Choroid plexus epithelial cell (primary cell): ENCODE measurements at regions not wholly inside any gene's neighbourhood (a gene's known extent, or its start where the extent isn't known, plus 50 kb on each side); places are given as distances from the start of the nearest gene placed in this dataset.
A peak's percentile ranks its signal among the peaks of the same experiment; 100 is the strongest.

Experiments
- DNase-seq: peaks from one replicate; pipeline ENCODE4 v3.0.0-alpha.2; 2010; ENCODE audit warnings: low read depth
- H3K4me3 ChIP-seq: 2 replicates; pipeline ENCODE4 v1.5.1; 2011; ENCODE audit warnings: low read depth, mild to moderate bottlenecking, control low read depth, low read length, moderate library complexity
- TF ChIP-seq, protein P1 (sequence below): conservative IDR thresholded peaks from 2 replicates; pipeline ENCODE4 v1.5.1; 2011; ENCODE audit warnings: low read depth, mild to moderate bottlenecking, control low read depth, inconsistent platforms, low read length, moderate library complexity

- TF ChIP-seq, protein P1, sequence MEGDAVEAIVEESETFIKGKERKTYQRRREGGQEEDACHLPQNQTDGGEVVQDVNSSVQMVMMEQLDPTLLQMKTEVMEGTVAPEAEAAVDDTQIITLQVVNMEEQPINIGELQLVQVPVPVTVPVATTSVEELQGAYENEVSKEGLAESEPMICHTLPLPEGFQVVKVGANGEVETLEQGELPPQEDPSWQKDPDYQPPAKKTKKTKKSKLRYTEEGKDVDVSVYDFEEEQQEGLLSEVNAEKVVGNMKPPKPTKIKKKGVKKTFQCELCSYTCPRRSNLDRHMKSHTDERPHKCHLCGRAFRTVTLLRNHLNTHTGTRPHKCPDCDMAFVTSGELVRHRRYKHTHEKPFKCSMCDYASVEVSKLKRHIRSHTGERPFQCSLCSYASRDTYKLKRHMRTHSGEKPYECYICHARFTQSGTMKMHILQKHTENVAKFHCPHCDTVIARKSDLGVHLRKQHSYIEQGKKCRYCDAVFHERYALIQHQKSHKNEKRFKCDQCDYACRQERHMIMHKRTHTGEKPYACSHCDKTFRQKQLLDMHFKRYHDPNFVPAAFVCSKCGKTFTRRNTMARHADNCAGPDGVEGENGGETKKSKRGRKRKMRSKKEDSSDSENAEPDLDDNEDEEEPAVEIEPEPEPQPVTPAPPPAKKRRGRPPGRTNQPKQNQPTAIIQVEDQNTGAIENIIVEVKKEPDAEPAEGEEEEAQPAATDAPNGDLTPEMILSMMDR: no peak
- no peak overlapping the region for H3K4me3 ChIP-seq
- DNase-seq: no peak
Measured at GRCh38 chr9:107660976-107661375, 171.4 kb upstream of the KLF4 start.

DNA sequence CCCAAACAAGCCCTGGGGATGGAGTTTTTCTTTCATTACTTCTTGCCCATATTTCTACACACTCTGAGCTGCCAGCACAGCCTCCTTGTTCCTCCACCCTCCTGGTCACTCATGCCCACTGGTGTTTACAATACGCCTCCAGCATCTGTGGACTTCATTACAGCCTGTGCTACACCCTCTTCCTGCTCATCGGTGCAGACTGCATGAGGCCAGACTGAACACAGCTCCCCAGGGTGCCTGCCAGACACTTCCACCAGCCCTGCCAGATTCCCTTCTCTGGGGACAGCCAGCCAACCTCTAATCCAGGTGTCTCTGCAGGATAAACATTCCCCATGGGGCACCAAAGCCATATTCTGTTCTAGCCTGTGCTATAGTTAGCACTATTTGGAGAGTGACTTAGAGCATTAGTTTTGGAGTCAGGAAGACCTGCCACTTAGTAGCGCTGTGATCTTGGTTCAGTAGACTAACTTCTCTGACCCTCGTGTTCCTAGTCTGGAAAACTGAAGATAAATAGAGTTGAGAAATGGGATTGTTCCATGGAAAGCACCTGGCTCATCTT is 163.8 kb upstream of the KLF4 start:
- no peak overlapping the region for H3K4me3 ChIP-seq
- no peak for DNase-seq
- TF ChIP-seq, protein P1: no peak

DNA sequence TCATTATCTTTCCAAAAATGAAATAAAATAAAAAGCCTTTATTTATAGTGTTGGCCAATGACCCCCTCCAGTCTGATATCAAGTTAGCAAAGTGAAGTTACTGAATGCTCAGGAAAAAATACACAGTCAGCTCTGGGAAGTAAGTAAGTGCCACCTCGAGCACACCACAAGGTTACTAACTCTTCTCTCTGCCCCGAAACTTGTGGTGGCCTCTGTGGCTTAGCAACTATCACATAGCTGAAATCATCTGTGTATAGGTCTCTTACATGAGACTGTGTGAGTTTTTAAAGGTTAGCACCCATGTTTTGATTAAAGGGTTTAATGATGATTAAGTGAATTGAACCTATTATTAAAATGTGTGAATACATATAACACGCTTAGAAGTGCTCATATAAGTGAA is 161.4 kb upstream of the KLF4 start:
- no peak overlapping the region for H3K4me3 ChIP-seq
- no peak for DNase-seq
- TF ChIP-seq, protein P1: no peak

DNA sequence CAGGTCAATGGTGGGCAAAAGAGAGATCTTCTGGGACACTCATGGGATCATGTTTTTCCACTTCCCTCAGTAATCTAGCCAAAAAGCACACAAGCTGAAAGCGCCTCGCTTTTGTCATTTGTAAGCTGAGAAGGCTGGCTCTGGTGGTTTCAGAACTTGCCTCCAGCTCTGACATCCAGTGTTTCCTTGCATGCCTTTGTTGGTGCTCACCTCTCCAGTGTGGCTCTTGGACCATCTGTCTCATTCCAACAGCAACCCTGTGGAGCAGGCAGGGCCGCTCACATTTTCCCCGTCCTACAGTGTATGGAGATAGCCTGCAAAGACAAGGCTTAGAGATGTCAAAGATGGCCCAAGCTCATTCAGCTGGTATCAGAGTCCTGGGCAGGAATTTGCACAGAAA is 160.8 kb upstream of the KLF4 start:
- DNase-seq: peak; percentile 50
- H3K4me3 ChIP-seq: no peak overlapping the region
- TF ChIP-seq, protein P1: no peak

- no peak overlapping the region for H3K4me3 ChIP-seq
- TF ChIP-seq, protein P1: no peak
- no peak for DNase-seq
Measured at GRCh38 chr9:107648153-107648715, 158.7 kb upstream of the KLF4 start.

DNA sequence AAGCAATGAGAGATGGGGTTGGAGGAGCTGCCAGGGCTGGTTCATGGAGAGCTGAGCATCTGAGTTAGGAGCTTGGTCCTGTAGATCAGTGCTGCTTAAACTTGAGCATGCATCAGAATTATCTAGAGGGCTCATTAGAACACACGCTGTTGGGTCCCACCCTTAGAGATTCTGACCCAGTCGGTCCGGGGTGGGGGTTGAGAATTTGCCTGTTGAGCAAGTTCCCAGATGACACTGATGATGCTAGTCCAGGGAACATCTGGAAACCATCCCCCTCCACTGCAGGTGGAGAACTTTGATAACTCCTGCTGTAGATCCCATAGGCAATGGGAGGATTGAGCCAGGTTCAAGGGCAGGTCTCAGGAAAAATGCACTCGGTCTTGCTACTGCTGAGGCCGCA is 158.0 kb upstream of the KLF4 start:
- TF ChIP-seq, protein P1: no peak
- no peak for DNase-seq
- H3K4me3 ChIP-seq: no peak overlapping the region

GRCh38 chr9:107647141-107647540 is 157.6 kb upstream of the KLF4 start:
- DNase-seq: no peak
- TF ChIP-seq, protein P1: no peak
- no peak overlapping the region for H3K4me3 ChIP-seq
